ENCODE measurements at regions not wholly inside any gene's neighbourhood (a gene's known extent, or its start where the extent isn't known, plus 50 kb on each side); places are given as distances from the start of the nearest gene placed in this dataset.

DNA sequence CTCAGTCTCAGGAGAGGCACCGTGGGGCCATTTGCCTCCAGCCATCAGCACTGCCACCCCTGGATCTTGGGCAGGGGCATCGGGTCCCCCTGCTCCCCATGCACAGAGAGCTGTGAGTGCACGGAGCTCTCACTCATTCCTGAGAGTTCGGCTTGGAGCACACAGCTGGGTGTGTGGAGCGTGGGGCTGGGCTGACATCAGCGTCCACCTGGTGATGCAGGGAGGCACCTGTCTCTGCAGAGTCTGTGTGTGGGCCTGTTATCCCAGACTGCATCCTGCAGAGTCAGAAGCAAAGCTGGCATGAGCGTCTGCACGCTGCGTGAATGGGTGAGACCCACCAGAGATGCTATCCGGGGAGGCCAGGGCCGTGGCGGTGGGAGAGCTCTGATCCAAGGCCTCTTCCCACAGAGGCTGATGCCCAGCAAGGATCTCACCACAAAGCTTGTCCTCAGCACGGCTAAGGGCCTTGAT is 248.8 kb upstream of the AFDN start:
- ChIA-PET POLR2A (no interaction called here), CTCF (interaction anchor here (0.6 kb wide), 1 partner anchor 166 kb away, joined by 5 read pairs; no protein-coding TSS in a partner anchor)
- H3K4me3 ChIP-seq (ENCODE audit: low read depth, low read length) = no peak overlapping the region
- H3K36me3 ChIP-seq (ENCODE audit: control insufficient read depth in 2 of 2, insufficient read depth in 1 of 2, low read length in 2 of 2) = no peaks in the 10 kb centered on the region
- no peaks in the 10 kb centered on the region for H3K9me3 ChIP-seq (ENCODE audit: control insufficient read depth, insufficient read depth, low read depth, low read length)
- H3K27ac ChIP-seq (ENCODE audit: extremely low read depth, low read depth, low read length) = no peak overlapping the region
- H3K4me1 ChIP-seq (ENCODE audit: control insufficient read depth, insufficient read depth, low read length) = no peaks in the 10 kb centered on the region
- no peak for TF ChIP-seq ZNF433 (tag by site-specific recombination; IDR thresholded peaks at IDR 0.05; ENCODE audit: low read depth)
- TF ChIP-seq PBX3 (CRISPR knock-in tag; IDR thresholded peaks at IDR 0.05) = no peak
- no peak for TF ChIP-seq RBAK (tag by site-specific recombination; IDR thresholded peaks at IDR 0.05)
- TF ChIP-seq ZBTB1 (tag by site-specific recombination; IDR thresholded peaks at IDR 0.05) = no peak
- no peak for TF ChIP-seq BCL11B (tag by site-specific recombination; IDR thresholded peaks at IDR 0.05; ENCODE audit: low read depth)
- TF ChIP-seq ZNF184 (tag by site-specific recombination; IDR thresholded peaks at IDR 0.05) = no peak
- TF ChIP-seq ZNF747 (tag by site-specific recombination; IDR thresholded peaks at IDR 0.05) = no peak
- TF ChIP-seq, protein P1, sequence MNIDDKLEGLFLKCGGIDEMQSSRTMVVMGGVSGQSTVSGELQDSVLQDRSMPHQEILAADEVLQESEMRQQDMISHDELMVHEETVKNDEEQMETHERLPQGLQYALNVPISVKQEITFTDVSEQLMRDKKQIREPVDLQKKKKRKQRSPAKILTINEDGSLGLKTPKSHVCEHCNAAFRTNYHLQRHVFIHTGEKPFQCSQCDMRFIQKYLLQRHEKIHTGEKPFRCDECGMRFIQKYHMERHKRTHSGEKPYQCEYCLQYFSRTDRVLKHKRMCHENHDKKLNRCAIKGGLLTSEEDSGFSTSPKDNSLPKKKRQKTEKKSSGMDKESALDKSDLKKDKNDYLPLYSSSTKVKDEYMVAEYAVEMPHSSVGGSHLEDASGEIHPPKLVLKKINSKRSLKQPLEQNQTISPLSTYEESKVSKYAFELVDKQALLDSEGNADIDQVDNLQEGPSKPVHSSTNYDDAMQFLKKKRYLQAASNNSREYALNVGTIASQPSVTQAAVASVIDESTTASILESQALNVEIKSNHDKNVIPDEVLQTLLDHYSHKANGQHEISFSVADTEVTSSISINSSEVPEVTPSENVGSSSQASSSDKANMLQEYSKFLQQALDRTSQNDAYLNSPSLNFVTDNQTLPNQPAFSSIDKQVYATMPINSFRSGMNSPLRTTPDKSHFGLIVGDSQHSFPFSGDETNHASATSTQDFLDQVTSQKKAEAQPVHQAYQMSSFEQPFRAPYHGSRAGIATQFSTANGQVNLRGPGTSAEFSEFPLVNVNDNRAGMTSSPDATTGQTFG (tag by site-specific recombination; IDR thresholded peaks at IDR 0.05; ENCODE audit: borderline replicate concordance) = no peak
- no peak for TF ChIP-seq HOXC10 (CRISPR knock-in tag; IDR thresholded peaks at IDR 0.05)
- no peak for TF ChIP-seq ZNF146 (tag by site-specific recombination; IDR thresholded peaks at IDR 0.05)
- no peak for TF ChIP-seq TCF7L2 (IDR thresholded peaks at IDR 0.05; ENCODE audit: borderline replicate concordance, low read depth, low read length)
- no peak for TF ChIP-seq ZNF18 (tag by site-specific recombination; IDR thresholded peaks at IDR 0.05)
- TF ChIP-seq GFI1B (tag by site-specific recombination; IDR thresholded peaks at IDR 0.05) = no peak
- no peak for TF ChIP-seq ZNF837 (tag by site-specific recombination; IDR thresholded peaks at IDR 0.05)
- TF ChIP-seq MZF1 (tag by site-specific recombination; IDR thresholded peaks at IDR 0.05; ENCODE audit: borderline replicate concordance) = no peak
- TF ChIP-seq ZNF394 (tag by site-specific recombination; IDR thresholded peaks at IDR 0.05; ENCODE audit: borderline replicate concordance) = no peak
- TF ChIP-seq OVOL3 (tag by site-specific recombination; IDR thresholded peaks at IDR 0.05) = no peak
- TF ChIP-seq ZNF133 (tag by site-specific recombination; IDR thresholded peaks at IDR 0.05) = no peak

- H3K36me3 ChIP-seq (ENCODE audit: control insufficient read depth in 2 of 2, insufficient read depth in 1 of 2, low read length in 2 of 2) = no peaks in the 10 kb centered on the region
- no peak overlapping the region for H3K27ac ChIP-seq (ENCODE audit: extremely low read depth, low read depth, low read length)
- no peaks in the 10 kb centered on the region for H3K9me3 ChIP-seq (ENCODE audit: control insufficient read depth, insufficient read depth, low read depth, low read length)
- ChIA-PET POLR2A (no interaction called here), CTCF (no interaction called here)
- H3K4me3 ChIP-seq (ENCODE audit: low read depth, low read length) = no peak overlapping the region
- H3K4me1 ChIP-seq (ENCODE audit: control insufficient read depth, insufficient read depth, low read length) = no peaks in the 10 kb centered on the region
- TF ChIP-seq ZBTB10 (tag by site-specific recombination; IDR thresholded peaks at IDR 0.05) (no peak), ZNF23 (tag by site-specific recombination; IDR thresholded peaks at IDR 0.05; ENCODE audit: borderline replicate concordance) (no peak), CTCF (tag by site-specific recombination; IDR thresholded peaks at IDR 0.05) (no peak), ZNF623 (tag by site-specific recombination; IDR thresholded peaks at IDR 0.05) (no peak), ZFHX2 (tag by site-specific recombination; conservative IDR thresholded peaks at IDR 0.05) (no peak)
- TF ChIP-seq, protein P2, sequence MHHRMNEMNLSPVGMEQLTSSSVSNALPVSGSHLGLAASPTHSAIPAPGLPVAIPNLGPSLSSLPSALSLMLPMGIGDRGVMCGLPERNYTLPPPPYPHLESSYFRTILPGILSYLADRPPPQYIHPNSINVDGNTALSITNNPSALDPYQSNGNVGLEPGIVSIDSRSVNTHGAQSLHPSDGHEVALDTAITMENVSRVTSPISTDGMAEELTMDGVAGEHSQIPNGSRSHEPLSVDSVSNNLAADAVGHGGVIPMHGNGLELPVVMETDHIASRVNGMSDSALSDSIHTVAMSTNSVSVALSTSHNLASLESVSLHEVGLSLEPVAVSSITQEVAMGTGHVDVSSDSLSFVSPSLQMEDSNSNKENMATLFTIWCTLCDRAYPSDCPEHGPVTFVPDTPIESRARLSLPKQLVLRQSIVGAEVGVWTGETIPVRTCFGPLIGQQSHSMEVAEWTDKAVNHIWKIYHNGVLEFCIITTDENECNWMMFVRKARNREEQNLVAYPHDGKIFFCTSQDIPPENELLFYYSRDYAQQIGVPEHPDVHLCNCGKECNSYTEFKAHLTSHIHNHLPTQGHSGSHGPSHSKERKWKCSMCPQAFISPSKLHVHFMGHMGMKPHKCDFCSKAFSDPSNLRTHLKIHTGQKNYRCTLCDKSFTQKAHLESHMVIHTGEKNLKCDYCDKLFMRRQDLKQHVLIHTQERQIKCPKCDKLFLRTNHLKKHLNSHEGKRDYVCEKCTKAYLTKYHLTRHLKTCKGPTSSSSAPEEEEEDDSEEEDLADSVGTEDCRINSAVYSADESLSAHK (tag by site-specific recombination; IDR thresholded peaks at IDR 0.05) = no peak
Measured at GRCh38 chr6:167578371-167578901, 248.3 kb upstream of the AFDN start.

All from HEK293 (cell line).